NCI-H524 treated with DMSO at 0.1 percent for 48 hours (cell line): ENCODE measurements at regions not wholly inside any gene's neighbourhood (a gene's known extent, or its start where the extent isn't known, plus 50 kb on each side); places are given as distances from the start of the nearest gene placed in this dataset.

Source experiments
- DNase-seq: peaks from one replicate; lab custom pipeline; 2025; lab: John Stamatoyannopoulos, UW

- no peak for DNase-seq
These were observed 173.2 kb upstream of the PRNP start for GRCh38 chr20:4512891-4513550.

DNA sequence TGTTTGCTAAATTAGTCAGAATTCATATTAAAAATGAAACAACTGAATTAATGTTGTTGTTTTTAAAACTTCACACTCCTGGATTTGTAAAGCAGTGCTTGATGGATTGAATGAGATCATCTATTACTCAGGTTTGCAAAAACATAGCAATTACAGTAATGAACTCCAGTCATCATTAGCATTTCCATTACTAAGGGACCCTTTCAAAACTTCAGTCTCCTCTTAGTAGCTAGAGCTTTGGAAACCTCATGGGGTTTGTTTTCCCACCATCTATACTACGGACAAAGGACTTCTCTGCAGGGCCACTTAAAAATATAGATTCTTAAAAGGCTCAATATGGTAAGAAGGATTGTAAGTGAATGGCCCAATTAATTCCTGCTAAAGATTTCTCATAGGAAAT lies 174.5 kb upstream of the PRNP start:
- no peak for DNase-seq

- DNase-seq = no peak
These were observed 176.3 kb upstream of the PRNP start for GRCh38 chr20:4509825-4510522.

GRCh38 chr20:4508773-4509172 lies 177.5 kb upstream of the PRNP start:
- DNase-seq = no peak

GRCh38 chr20:4507288-4507719 lies 179.0 kb upstream of the PRNP start:
- no peak for DNase-seq

GRCh38 chr20:4504814-4505213 lies 181.4 kb upstream of the PRNP start:
- DNase-seq = no peak

DNA sequence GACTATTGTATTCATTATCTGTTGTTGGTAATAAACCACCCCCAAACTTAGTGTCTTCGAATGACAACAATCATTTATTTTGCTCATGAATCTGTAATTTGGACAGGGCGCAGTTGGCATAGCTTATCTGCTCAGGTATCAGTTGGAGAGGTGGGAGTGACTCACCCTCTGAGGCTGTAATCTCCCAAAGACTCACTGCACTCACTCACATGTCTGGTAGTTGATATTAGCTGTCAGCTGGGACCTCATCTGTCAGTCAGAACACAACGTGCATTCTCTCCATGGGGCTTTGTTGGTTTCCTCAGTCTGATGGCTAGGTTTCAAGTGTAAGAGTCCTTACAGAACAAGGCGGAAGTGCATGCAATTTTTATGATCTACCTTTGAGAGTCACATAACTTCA lies 183.5 kb upstream of the PRNP start:
- DNase-seq = no peak

DNA sequence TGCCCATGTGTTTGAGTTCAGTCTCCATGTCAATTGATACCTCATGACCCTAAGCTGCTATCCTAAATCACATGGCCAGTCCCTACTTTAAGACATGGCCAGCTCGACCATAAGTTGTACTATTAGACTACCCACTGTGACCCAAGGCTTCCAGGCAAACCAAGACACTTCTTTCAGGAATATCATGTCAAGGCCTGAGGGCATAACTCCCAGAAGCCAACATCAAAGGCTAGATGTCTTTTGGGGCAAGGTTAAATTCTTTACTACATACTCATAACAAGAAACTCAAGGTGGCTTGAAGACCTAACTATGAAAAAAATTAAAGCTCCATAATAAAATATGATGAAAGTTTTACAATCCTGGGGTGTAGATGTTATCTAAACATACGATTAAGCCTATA lies 192.9 kb upstream of the PRNP start:
- no peak for DNase-seq

GRCh38 chr20:4491643-4492042 lies 194.6 kb upstream of the PRNP start:
- DNase-seq = no peak

- DNase-seq = no peak
These were observed 195.5 kb upstream of the PRNP start for GRCh38 chr20:4490606-4491280.

GRCh38 chr20:4490045-4490444 lies 196.2 kb upstream of the PRNP start:
- no peak for DNase-seq

GRCh38 chr20:4488407-4489339 lies 197.6 kb upstream of the PRNP start:
- no peak for DNase-seq

DNA sequence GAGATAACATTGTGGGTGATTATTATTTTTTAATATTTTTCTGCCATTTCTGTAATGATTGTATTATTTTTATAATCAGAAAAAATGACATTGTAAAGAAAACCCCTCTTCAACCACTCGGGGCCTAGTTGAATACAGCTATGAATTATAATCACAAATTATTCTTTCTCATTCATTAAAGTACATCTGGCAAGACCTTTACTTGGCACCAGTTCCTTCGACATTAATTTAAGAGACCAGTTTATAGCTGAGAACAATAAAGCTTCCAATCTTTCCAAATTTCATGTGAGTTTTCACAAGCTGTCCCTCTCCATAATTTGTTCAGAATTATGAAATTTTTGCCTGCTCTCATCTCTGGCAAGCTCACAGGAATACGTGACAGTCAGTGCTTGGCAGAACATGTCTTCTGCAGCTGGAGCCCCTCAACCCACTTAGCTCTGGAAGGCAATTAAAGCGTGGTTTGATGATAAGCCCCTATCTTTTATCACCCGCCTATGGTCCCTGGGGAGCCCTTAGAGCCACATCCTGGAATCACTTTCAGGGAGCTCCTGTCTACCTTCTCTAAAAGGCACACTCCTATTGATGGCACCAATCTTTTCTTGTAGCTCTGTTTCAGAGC lies 201.8 kb upstream of the PRNP start:
- no peak for DNase-seq

DNA sequence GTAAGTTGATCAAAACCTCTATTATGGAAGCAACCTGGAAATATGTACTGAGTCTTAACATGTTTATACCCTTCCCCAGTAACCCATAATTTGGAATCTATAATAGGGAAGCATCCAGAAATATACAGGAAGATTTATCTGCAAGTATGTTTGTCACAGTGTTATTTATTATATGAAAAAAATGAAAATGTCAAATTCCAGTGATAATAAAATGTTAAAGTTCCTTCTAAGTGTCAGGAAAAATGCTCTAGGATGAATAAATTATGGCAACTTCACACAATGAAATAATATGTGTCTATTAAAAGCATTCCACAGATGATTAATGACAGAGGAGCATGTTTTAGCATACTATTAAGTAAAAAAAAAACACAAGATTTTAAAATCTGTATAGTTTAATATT lies 202.3 kb upstream of the PRNP start:
- no peak for DNase-seq

GRCh38 chr20:4483486-4483885 lies 202.8 kb upstream of the PRNP start:
- no peak for DNase-seq

DNA sequence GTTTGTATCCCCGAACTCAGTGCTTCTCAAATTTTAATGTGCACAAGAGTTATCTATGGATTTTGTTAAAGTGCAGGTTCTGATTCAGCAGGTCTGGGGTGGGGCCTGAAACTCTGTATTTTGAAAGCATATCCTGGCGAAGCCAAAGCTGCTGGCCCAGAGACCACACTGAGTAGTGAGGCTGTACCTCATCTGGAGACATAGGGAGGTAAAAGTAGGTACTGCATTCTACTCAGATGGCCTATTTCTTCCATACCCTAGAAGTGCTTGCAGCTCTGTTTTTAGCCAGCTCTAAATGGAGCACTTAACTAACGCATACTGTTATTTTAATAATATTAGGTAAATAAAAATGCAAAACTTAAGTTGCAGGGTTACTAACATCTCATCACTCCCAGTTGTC lies 206.2 kb upstream of the PRNP start:
- DNase-seq = no peak

DNA sequence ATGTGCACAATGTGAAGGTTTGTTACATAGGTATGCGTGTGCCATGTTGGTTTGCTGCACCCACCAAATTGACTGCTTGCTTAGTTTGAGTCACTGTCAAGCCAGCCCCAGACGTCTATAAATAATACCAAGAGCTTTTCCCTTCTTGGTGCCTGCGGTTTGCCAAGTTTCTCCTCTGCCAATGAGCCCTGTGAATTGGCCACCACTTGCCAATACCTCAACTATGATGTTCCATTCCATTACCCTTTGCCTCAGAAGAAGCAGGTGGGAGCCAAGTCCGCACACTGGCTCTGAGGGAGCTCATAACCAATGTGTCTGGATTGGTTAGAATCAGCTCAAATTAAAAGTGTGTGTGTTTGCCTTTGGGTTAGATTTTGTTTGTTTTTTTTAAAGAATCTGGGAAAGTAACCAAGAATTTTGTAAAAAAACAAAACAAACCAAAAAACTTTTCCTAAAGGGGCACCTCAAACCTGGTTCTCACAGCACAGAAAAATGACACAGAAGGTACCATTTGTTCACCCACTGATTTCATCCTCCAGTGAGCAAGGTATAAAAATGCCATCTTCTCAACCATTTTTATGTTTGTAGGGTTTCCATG lies 209.3 kb upstream of the PRNP start:
- DNase-seq = no peak

- no peak for DNase-seq
These were observed 213.3 kb upstream of the PRNP start for GRCh38 chr20:4472906-4473305.

DNA sequence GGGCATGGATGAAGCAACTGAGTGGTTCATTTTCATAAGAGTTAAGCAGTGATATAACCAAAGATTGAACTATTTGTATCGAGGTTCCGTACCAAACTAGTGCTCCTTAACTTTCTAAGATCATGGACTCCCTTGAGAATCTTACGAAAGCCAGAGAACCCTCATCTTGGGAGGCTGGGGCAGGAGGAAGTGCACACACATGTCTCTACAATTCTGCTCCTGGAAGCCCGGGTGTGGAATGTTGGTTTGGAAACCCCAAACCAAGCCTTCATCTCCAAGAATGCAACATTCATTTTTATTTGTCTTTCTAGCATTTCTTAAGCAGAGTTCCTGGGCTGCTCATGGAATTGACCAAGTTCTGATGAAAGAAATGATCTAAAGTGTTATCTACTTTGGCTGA lies 215.0 kb upstream of the PRNP start:
- no peak for DNase-seq

- no peak for DNase-seq
These were observed 215.9 kb upstream of the PRNP start for GRCh38 chr20:4470375-4470774.

GRCh38 chr20:4469910-4470309 lies 216.3 kb upstream of the PRNP start:
- DNase-seq = no peak
